H9 (cell line): ENCODE measurements at regions not wholly inside any gene's neighbourhood (a gene's known extent, or its start where the extent isn't known, plus 50 kb on each side); places are given as distances from the start of the nearest gene placed in this dataset.

Experiments used
- DNase-seq: peaks from one replicate; pipeline ENCODE4 v3.0.0-alpha.2; 2017
- H2AFZ ChIP-seq: one replicate; pipeline ENCODE4 v1.6.1; 2013; ENCODE audit warnings: mild to moderate bottlenecking, low read length, control low read depth, moderate library complexity
- H2AK5ac ChIP-seq: 2 replicates; pipeline ENCODE4 v1.6.1; 2013; ENCODE audit warnings: low read length, control low read depth, mixed read lengths; ENCODE audit not compliant: insufficient read length
- H2BK120ac ChIP-seq: one replicate; pipeline ENCODE4 v1.6.1; 2013; ENCODE audit warnings: low read depth, mild to moderate bottlenecking, low read length, control low read depth, inconsistent platforms; ENCODE audit not compliant: poor library complexity, severe bottlenecking
- H2BK12ac ChIP-seq: 2 replicates; pipeline ENCODE4 v1.6.1; 2013; ENCODE audit warnings: low read length, control low read depth, mixed read lengths, low read depth; ENCODE audit not compliant: insufficient read length
- H2BK15ac ChIP-seq: 2 replicates; pipeline ENCODE4 v1.6.1; 2013; ENCODE audit warnings: low read depth, low read length, control low read depth
- H2BK20ac ChIP-seq: one replicate; pipeline ENCODE4 v1.6.1; 2013; ENCODE audit warnings: low read depth, mild to moderate bottlenecking, low read length, control low read depth, inconsistent platforms; ENCODE audit not compliant: poor library complexity, severe bottlenecking
- H2BK5ac ChIP-seq: 2 replicates; pipeline ENCODE4 v1.6.1; 2013; ENCODE audit warnings: low read length, control low read depth, mixed read lengths; ENCODE audit not compliant: insufficient read length
- H3K14ac ChIP-seq: 2 replicates; pipeline ENCODE4 v1.6.1; 2013; ENCODE audit warnings: low read length, control low read depth; ENCODE audit not compliant: insufficient read depth
- H3K18ac ChIP-seq: 2 replicates; pipeline ENCODE4 v1.6.1; 2013; ENCODE audit warnings: low read depth, mild to moderate bottlenecking, mixed read lengths, low read length, control low read depth; ENCODE audit not compliant: insufficient read length
- H3K23ac ChIP-seq: 2 replicates; pipeline ENCODE4 v1.6.1; 2013; ENCODE audit warnings: low read length, control low read depth, mixed read lengths, low read depth; ENCODE audit not compliant: insufficient read length
- H3K23me2 ChIP-seq: 2 replicates; pipeline ENCODE4 v1.6.1; 2013; ENCODE audit warnings: low read depth, mild to moderate bottlenecking, mixed read lengths, low read length, control low read depth; ENCODE audit not compliant: insufficient read length, poor library complexity, severe bottlenecking
- H3K27ac ChIP-seq: 2 replicates; pipeline ENCODE4 v1.5.1; 2013; ENCODE audit warnings: low read length, control low read depth, mixed read lengths, low read depth; ENCODE audit not compliant: insufficient read length
- H3K27me3 ChIP-seq: 2 replicates; pipeline ENCODE4 v1.6.1; 2013; ENCODE audit warnings: low read length, control low read depth, inconsistent platforms; ENCODE audit not compliant: insufficient read depth
- H3K4ac ChIP-seq: 2 replicates; pipeline ENCODE4 v1.6.1; 2013; ENCODE audit warnings: low read depth, mild to moderate bottlenecking, control low read depth, inconsistent platforms, low read length, moderate library complexity
- H3K4me1 ChIP-seq: 2 replicates; pipeline ENCODE4 v1.6.1; 2013; ENCODE audit warnings: low read length, control low read depth, inconsistent platforms; ENCODE audit not compliant: insufficient read depth
- H3K4me2 ChIP-seq: 2 replicates; pipeline ENCODE4 v1.6.1; 2013; ENCODE audit warnings: low read length, control low read depth, mixed read lengths; ENCODE audit not compliant: insufficient read length, insufficient read depth
- H3K56ac ChIP-seq: 2 replicates; pipeline ENCODE4 v1.6.1; 2013; ENCODE audit warnings: low read depth, mild to moderate bottlenecking, mixed read lengths, low read length, control low read depth; ENCODE audit not compliant: insufficient read length
- H3K79me1 ChIP-seq: 2 replicates; pipeline ENCODE4 v1.6.1; 2013; ENCODE audit warnings: low read depth, mild to moderate bottlenecking, moderate library complexity, low read length, control low read depth, inconsistent platforms; ENCODE audit not compliant: insufficient read depth, poor library complexity, severe bottlenecking
- H3K79me2 ChIP-seq: 2 replicates; pipeline ENCODE4 v1.6.1; 2013; ENCODE audit warnings: low read length, control low read depth, inconsistent platforms; ENCODE audit not compliant: insufficient read depth
- H3K9ac ChIP-seq: 2 replicates; pipeline ENCODE4 v1.6.1; 2013; ENCODE audit warnings: low read length, control low read depth, mixed read lengths; ENCODE audit not compliant: insufficient read length; ENCODE audit errors: extremely low read depth
- H3K9me3 ChIP-seq: one replicate; pipeline ENCODE4 v1.6.1; 2013; ENCODE audit warnings: low read depth, low read length, inconsistent platforms; ENCODE audit not compliant: control insufficient read depth
- H3T11ph ChIP-seq: one replicate; pipeline ENCODE4 v1.6.1; 2013; ENCODE audit warnings: mild to moderate bottlenecking, low read length, control low read depth, inconsistent platforms
- H4K20me1 ChIP-seq: one replicate; pipeline ENCODE4 v1.6.1; 2013; ENCODE audit not compliant: control insufficient read depth, insufficient read length, insufficient read depth
- H4K5ac ChIP-seq: 2 replicates; pipeline ENCODE4 v1.6.1; 2013; ENCODE audit warnings: low read depth, mild to moderate bottlenecking, mixed read lengths, low read length, control low read depth; ENCODE audit not compliant: insufficient read length
- H4K8ac ChIP-seq: replicated peaks from 2 replicates; pipeline ENCODE4 v1.6.1; 2013; ENCODE audit warnings: low read length, control low read depth, mixed read lengths, low read depth; ENCODE audit not compliant: insufficient read length
- H4K91ac ChIP-seq: 2 replicates; pipeline ENCODE4 v1.6.1; 2013; ENCODE audit warnings: low read depth, mild to moderate bottlenecking, moderate library complexity, mixed read lengths, low read length, control low read depth; ENCODE audit not compliant: insufficient read length
- H3K27ac Mint-ChIP-seq, 3 experiments: 2 replicates in 2 of 3; 3 replicates in 1 of 3; pipeline ENCODE4 v1.8.0; 2020 to 2021; ENCODE audit warnings: mixed read lengths in 3 of 3, mild to moderate bottlenecking in 1 of 3, moderate library complexity in 1 of 3
- H3K27me3 Mint-ChIP-seq: 2 replicates; pipeline ENCODE4 v1.8.0; 2021; ENCODE audit warnings: low read depth, mild to moderate bottlenecking, moderate library complexity, mixed read lengths
- H3K36me3 Mint-ChIP-seq, 3 experiments: 2 replicates in 2 of 3; 3 replicates in 1 of 3; pipeline ENCODE4 v1.8.0; 2020 to 2021; ENCODE audit warnings: low read depth in 3 of 3, mixed read lengths in 3 of 3; ENCODE audit not compliant: insufficient read depth in 1 of 3
- H3K4me1 Mint-ChIP-seq, 2 experiments: 2 replicates each; pipeline ENCODE4 v1.8.0; 2020; ENCODE audit warnings: mixed read lengths in 2 of 2
- H3K4me3 Mint-ChIP-seq, 2 experiments: 2 replicates in 1 of 2; 3 replicates in 1 of 2; pipeline ENCODE4 v1.8.0; 2020 to 2021; ENCODE audit warnings: mild to moderate bottlenecking in 2 of 2, mixed read lengths in 2 of 2, moderate library complexity in 1 of 2
- H3K9me3 Mint-ChIP-seq, 2 experiments: 2 replicates in 1 of 2; 3 replicates in 1 of 2; pipeline ENCODE4 v1.8.0; 2020; ENCODE audit warnings: mild to moderate bottlenecking in 2 of 2, mixed read lengths in 2 of 2, moderate library complexity in 1 of 2
- WGBS: extraction: QIAGEN DNeasy Blood & Tissue Kit; methylation state at CpG from one replicate; pipeline ENCODE4 v1.1.7; 2013; ENCODE audit warnings: missing lambda C conversion rate, low lambda C conversion rate, mixed read lengths; ENCODE audit not compliant: insufficient read length; ENCODE audit errors: extremely low coverage; 5-methylcytosine and 5-hydroxymethylcytosine counted together
- TF ChIP-seq, protein P1 (sequence below): fragments of 200-600 bp; sonication (generic); conservative IDR thresholded peaks from 3 replicates; pipeline ENCODE4 v1.8.0; 2021; ENCODE audit warnings: antibody characterized with exemption, mild to moderate bottlenecking

DNA sequence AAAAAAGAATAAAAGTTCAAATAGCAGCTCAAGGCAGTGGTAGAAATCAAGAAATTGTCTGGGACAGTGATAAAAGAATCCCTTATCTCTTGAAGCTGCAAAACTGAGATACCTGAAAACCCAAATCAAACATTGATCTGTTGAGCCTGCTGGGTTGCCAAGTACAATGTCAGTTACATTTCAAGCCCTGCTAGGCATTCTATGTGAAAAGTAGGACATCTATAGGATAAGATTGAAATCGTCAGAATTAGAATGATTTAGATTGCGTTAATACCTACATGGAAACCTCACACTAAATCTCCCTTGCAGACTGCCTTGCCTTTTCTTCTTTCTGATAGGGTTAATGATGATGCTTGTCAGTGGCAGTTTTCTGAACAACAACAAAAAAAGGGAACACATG is 1684.4 kb upstream of the B3GALT2 start:
- H3K27me3 Mint-ChIP-seq: no peaks in the 10 kb centered on the region
- H2BK20ac ChIP-seq: no peak overlapping the region
- no peak overlapping the region for H3K18ac ChIP-seq
- no peak overlapping the region for H2BK5ac ChIP-seq
- no peak overlapping the region for H3K23ac ChIP-seq
- no peak overlapping the region for H3K14ac ChIP-seq
- H3K4me1 Mint-ChIP-seq: peaks cover 0 to 3% of the 10 kb centered on the region in 2 experiments; a peak in 3 of 4 replicates
- no peak overlapping the region for H4K5ac ChIP-seq
- H3K4ac ChIP-seq: no peak overlapping the region
- H4K20me1 ChIP-seq: no peaks in the 10 kb centered on the region
- H2BK15ac ChIP-seq: no peak overlapping the region
- no peaks in the 10 kb centered on the region for H3K9me3 Mint-ChIP-seq
- H2AK5ac ChIP-seq: no peak overlapping the region
- H3K9me3 ChIP-seq: no peaks in the 10 kb centered on the region
- no peak overlapping the region for H2BK12ac ChIP-seq
- no peak overlapping the region for H3K4me2 ChIP-seq
- H3K4me1 ChIP-seq: no peaks in the 10 kb centered on the region
- no peak overlapping the region for H3K4me3 Mint-ChIP-seq
- H3K23me2 ChIP-seq: no peaks in the 10 kb centered on the region
- H3K36me3 Mint-ChIP-seq: no peaks in the 10 kb centered on the region
- no peak overlapping the region for H3K56ac ChIP-seq
- no peak overlapping the region for H4K91ac ChIP-seq
- no peak overlapping the region for H3K9ac ChIP-seq
- no peak overlapping the region for H2AFZ ChIP-seq
- H2BK120ac ChIP-seq: no peak overlapping the region
- TF ChIP-seq, protein P1, sequence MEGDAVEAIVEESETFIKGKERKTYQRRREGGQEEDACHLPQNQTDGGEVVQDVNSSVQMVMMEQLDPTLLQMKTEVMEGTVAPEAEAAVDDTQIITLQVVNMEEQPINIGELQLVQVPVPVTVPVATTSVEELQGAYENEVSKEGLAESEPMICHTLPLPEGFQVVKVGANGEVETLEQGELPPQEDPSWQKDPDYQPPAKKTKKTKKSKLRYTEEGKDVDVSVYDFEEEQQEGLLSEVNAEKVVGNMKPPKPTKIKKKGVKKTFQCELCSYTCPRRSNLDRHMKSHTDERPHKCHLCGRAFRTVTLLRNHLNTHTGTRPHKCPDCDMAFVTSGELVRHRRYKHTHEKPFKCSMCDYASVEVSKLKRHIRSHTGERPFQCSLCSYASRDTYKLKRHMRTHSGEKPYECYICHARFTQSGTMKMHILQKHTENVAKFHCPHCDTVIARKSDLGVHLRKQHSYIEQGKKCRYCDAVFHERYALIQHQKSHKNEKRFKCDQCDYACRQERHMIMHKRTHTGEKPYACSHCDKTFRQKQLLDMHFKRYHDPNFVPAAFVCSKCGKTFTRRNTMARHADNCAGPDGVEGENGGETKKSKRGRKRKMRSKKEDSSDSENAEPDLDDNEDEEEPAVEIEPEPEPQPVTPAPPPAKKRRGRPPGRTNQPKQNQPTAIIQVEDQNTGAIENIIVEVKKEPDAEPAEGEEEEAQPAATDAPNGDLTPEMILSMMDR: no peak
- no peak overlapping the region for H4K8ac ChIP-seq
- no peaks in the 10 kb centered on the region for H3K79me2 ChIP-seq
- no peaks in the 10 kb centered on the region for H3K79me1 ChIP-seq
- no CpG with 5 or more reads among the region's 2 CpGs for WGBS
- no peak for DNase-seq
- H3K27me3 ChIP-seq: no peaks in the 10 kb centered on the region
- no peak overlapping the region for H3T11ph ChIP-seq
- H3K27ac Mint-ChIP-seq: no peak overlapping the region
- H3K27ac ChIP-seq: no peak overlapping the region
